Glutamatergic neuron (in vitro differentiated cells): ENCODE measurements at regions not wholly inside any gene's neighbourhood (a gene's known extent, or its start where the extent isn't known, plus 50 kb on each side); places are given as distances from the start of the nearest gene placed in this dataset.

Experiments used
- DNase-seq: peaks from one replicate; pipeline ENCODE4 v3.0.0; 2022
- H3K27ac Mint-ChIP-seq: one replicate; pipeline ENCODE4 v1.8.0; 2020; ENCODE audit warnings: mild to moderate bottlenecking, mixed read lengths, inconsistent platforms; ENCODE audit not compliant: unreplicated experiment
- H3K27me3 Mint-ChIP-seq: one replicate; pipeline ENCODE4 v1.8.0; 2020; ENCODE audit warnings: mild to moderate bottlenecking, moderate library complexity, mixed read lengths, inconsistent platforms; ENCODE audit not compliant: unreplicated experiment
- H3K36me3 Mint-ChIP-seq: one replicate; pipeline ENCODE4 v1.8.0; 2020; ENCODE audit warnings: mild to moderate bottlenecking, mixed read lengths, inconsistent platforms; ENCODE audit not compliant: unreplicated experiment
- H3K4me1 Mint-ChIP-seq: one replicate; pipeline ENCODE4 v1.8.0; 2020; ENCODE audit warnings: mild to moderate bottlenecking, low read depth, mixed read lengths, inconsistent platforms; ENCODE audit not compliant: unreplicated experiment
- H3K4me3 Mint-ChIP-seq: one replicate; pipeline ENCODE4 v1.8.0; 2020; ENCODE audit warnings: mild to moderate bottlenecking, mixed read lengths, inconsistent platforms; ENCODE audit not compliant: unreplicated experiment
- H3K9me3 Mint-ChIP-seq: one replicate; pipeline ENCODE4 v1.8.0; 2020; ENCODE audit warnings: mild to moderate bottlenecking, moderate library complexity, mixed read lengths, inconsistent platforms; ENCODE audit not compliant: unreplicated experiment
- TF ChIP-seq, protein P1 (sequence below): fragments of 200-600 bp; sonication (generic); IDR thresholded peaks from one replicate; pipeline ENCODE4 v1.5.0; 2021; ENCODE audit not compliant: partially characterized antibody, unreplicated experiment

DNA sequence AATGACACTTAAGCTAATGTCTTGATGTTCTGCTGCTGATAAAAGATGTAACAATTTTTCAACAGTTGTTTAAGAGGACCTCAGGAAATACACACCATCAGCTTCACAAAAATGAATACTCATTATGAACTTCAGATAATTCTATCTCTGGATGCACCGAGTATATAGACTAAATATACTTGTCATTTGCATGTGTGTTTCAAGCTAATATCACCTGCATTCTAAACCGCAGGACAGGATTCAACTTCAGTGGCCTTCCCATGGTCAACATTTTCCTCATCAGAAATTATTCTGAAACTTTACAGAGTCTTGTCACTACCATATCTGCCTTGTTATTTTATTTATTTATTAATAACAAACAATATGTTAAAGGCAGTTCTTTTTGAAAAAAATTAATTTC is 717.0 kb upstream of the CCDC179 start:
- H3K36me3 Mint-ChIP-seq: no peaks in the 10 kb centered on the region

DNA sequence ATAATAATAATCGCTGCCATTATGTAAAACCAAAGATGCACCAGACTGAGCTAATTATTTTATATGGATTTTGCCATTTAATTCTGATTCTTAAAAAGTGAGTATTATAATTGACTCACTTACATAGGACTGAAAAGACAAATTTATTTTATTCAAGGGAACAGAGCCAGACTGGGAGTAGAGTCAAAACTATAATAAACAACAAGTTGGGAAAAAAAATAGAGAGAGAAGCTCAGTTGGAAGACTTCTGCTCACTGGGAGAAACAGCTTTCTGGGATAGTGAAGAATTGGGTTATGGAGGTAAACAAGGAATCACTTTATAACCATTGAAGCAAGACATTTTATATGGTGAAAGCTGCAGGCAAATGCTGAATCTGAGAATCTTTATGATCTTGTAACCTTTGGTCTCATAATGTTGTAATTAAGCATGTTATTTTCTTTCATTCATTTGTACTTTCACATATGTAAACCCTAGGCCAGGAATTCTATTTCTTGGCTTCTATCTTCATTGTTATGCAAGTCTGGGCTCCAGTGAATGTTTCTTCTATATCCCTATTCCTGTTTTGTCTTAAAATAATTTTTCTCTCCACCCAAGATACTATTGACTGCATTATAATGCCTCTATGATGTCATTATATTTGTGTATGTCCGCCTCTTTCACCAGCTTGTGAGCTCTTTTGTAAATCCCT is 725.3 kb upstream of the CCDC179 start:
- H3K27ac Mint-ChIP-seq: no peak overlapping the region
- H3K4me3 Mint-ChIP-seq: no peak overlapping the region
- no peak for DNase-seq
- peaks cover 1% of the 10 kb centered on the region for H3K27me3 Mint-ChIP-seq
- H3K36me3 Mint-ChIP-seq: peaks cover 5% of the 10 kb centered on the region
- TF ChIP-seq, protein P1, sequence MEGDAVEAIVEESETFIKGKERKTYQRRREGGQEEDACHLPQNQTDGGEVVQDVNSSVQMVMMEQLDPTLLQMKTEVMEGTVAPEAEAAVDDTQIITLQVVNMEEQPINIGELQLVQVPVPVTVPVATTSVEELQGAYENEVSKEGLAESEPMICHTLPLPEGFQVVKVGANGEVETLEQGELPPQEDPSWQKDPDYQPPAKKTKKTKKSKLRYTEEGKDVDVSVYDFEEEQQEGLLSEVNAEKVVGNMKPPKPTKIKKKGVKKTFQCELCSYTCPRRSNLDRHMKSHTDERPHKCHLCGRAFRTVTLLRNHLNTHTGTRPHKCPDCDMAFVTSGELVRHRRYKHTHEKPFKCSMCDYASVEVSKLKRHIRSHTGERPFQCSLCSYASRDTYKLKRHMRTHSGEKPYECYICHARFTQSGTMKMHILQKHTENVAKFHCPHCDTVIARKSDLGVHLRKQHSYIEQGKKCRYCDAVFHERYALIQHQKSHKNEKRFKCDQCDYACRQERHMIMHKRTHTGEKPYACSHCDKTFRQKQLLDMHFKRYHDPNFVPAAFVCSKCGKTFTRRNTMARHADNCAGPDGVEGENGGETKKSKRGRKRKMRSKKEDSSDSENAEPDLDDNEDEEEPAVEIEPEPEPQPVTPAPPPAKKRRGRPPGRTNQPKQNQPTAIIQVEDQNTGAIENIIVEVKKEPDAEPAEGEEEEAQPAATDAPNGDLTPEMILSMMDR: no peak
- H3K4me1 Mint-ChIP-seq: peaks cover 4% of the 10 kb centered on the region
- peaks cover 3% of the 10 kb centered on the region for H3K9me3 Mint-ChIP-seq

More for the DNA sequence above, 717.0 kb upstream of the CCDC179 start:
- no peak overlapping the region for H3K4me3 Mint-ChIP-seq
- no peaks in the 10 kb centered on the region for H3K9me3 Mint-ChIP-seq
- H3K27ac Mint-ChIP-seq: no peak overlapping the region
- DNase-seq: no peak
- peaks cover 6% of the 10 kb centered on the region for H3K4me1 Mint-ChIP-seq
- TF ChIP-seq, protein P1: no peak
- peaks cover 2% of the 10 kb centered on the region for H3K27me3 Mint-ChIP-seq

DNA sequence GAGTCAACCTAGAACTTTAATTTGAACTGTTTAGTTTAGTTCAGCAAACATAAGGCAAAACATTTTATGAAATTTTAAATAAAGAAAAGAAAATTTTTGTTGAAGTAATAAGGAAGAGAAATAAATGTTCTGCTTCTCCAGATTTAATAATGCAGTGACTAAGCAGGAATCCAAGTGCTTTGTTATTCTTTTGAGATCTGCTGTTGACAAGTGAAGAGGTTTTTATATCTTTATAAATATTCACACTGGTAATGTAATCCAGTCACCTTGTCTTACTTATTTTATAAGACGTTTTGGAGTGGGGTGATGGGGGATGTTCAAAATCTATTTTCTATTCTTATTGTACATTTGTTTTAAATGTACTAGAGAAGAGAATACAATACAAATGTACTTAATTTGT is 725.9 kb upstream of the CCDC179 start:
- H3K27me3 Mint-ChIP-seq: peaks cover 1% of the 10 kb centered on the region
- TF ChIP-seq, protein P1: no peak
- H3K36me3 Mint-ChIP-seq: peaks cover 5% of the 10 kb centered on the region
- DNase-seq: no peak
- no peak overlapping the region for H3K27ac Mint-ChIP-seq
- peaks cover 8% of the 10 kb centered on the region for H3K4me1 Mint-ChIP-seq
- no peak overlapping the region for H3K4me3 Mint-ChIP-seq
- H3K9me3 Mint-ChIP-seq: peaks cover 5% of the 10 kb centered on the region

DNA sequence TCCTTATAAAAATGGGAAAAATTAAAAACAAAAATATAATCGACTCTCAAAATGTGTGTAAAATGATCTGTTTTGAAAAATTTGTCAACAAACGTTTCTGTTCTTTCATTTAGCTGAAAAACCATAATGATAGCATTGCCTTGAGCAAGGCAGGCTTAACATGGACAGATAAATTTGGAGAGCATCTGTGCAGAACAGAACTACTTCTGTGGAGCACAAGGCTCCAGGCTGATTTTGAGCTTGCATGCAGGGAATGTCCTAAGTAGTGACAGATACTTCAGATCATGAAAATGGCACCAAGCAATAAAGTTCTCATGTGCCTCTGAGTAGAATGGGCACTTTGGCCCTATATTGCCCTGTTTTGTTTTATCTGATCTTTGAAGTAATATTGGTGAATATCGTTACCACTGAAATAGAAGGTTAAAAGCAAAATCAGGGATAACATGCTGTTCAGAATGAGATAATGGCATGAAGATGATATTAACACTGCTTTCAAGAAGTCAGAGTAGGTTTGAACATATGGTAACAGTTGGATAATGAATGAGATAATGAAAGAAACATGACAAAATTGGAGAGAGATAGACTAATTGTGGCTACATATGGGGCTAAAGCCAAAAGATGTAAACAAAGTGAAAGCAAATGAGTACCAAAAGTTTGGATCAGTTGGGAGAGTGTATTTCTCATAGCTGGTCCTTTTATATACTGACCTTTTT is 730.5 kb upstream of the CCDC179 start:
- H3K4me3 Mint-ChIP-seq: no peak overlapping the region
- H3K9me3 Mint-ChIP-seq: peaks cover 5% of the 10 kb centered on the region
- H3K27me3 Mint-ChIP-seq: peaks cover 1% of the 10 kb centered on the region
- TF ChIP-seq, protein P1: no peak
- peaks cover 5% of the 10 kb centered on the region for H3K36me3 Mint-ChIP-seq
- no peak for DNase-seq
- peaks cover 12% of the 10 kb centered on the region for H3K4me1 Mint-ChIP-seq
- no peak overlapping the region for H3K27ac Mint-ChIP-seq

DNA sequence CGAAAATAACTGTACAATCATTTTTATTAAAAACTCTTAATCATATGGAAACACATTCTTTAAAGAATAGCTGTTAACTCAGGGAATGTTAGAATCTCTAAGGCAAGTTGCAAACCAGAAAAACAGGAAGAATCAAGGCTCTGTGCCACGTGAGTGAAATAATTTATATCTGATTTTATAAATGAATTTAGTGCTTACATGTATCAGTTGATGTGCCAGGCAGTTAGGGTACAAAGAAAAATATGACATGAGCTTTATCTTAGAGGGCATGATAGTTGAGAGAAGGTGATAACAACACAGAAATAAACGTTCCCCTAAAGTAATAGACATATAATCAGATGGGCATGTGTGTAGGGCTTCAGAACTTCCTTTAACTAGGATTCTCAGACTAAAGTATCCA is 734.5 kb upstream of the CCDC179 start:
- H3K4me3 Mint-ChIP-seq: no peak overlapping the region
- no peaks in the 10 kb centered on the region for H3K36me3 Mint-ChIP-seq
- H3K9me3 Mint-ChIP-seq: peaks cover 2% of the 10 kb centered on the region
- DNase-seq: no peak
- TF ChIP-seq, protein P1: no peak
- H3K27me3 Mint-ChIP-seq: no peaks in the 10 kb centered on the region
- H3K4me1 Mint-ChIP-seq: peaks cover 12% of the 10 kb centered on the region
- H3K27ac Mint-ChIP-seq: no peak overlapping the region
